ENCODE measurements at regions not wholly inside any gene's neighbourhood (a gene's known extent, or its start where the extent isn't known, plus 50 kb on each side); places are given as distances from the start of the nearest gene placed in this dataset.

DNA sequence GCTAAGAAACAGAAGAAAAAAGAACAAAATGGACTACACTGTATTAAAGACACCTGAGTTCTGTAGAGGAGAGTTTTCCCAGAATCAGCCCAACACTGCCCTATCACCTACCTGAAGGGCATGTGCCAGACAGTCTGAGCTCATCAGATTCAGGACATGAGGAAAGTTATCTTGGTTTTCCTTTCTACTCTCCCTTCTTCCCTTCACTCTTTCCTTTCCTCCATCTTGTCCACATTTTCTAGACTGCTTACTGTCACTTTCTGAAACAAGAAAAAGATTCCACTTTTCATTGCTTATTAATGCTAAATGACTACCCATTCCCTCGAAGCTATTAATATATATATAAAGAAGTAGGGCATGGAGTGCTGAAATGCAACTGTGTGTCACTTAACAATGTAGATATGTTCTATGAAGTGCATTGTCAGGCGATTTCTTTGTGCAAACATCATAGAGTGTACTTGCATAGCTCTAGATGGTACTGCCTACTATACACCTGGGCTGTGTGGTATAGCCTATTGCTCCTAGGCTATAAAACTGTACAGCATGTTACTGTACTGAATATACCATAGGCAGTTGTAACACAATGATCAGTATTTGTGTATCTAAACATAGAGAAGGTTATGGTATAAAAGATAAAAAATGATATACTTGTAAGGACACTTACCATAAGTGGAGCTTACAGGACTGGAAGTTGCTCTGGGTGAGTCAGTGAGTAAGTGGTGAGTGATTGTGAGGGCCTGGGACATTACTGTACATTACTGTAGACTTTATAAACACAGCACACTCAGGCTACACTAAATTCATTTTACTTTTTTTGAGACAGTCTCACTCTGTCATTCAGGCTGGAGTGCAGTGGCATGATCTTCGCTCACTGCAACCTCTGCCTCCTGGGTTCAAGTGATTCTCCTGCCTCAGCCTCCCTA, 145.5 kb upstream of the ITGA6 start:
- TF ChIP-seq CTCF (IDR thresholded peaks at IDR 0.05 in 8 of 11, conservative IDR thresholded peaks at IDR 0.05 in 3 of 11) (no peak), POLR2AphosphoS5 (IDR thresholded peaks at IDR 0.05) (no peak)

All from spleen (tissue), 7 donors.